ENCODE measurements at regions not wholly inside any gene's neighbourhood (a gene's known extent, or its start where the extent isn't known, plus 50 kb on each side); places are given as distances from the start of the nearest gene placed in this dataset.

GRCh38 chr7:145289384-145289783 is 453.5 kb upstream of the TPK1 start:
- no peak for DNase-seq (ENCODE audit: low spot score)

- DNase-seq (ENCODE audit: low spot score) = no peak
Observed at GRCh38 chr7:145276118-145276517, 440.3 kb upstream of the TPK1 start.

GRCh38 chr7:145269418-145270161 is 433.7 kb upstream of the TPK1 start:
- no peak for DNase-seq (ENCODE audit: low spot score)

GRCh38 chr7:145265180-145265579 is 429.3 kb upstream of the TPK1 start:
- no peak for DNase-seq (ENCODE audit: low spot score)

GRCh38 chr7:145263886-145264285 is 428.0 kb upstream of the TPK1 start:
- no peak for DNase-seq (ENCODE audit: low spot score)

GRCh38 chr7:145252031-145252430 is 416.2 kb upstream of the TPK1 start:
- no peak for DNase-seq (ENCODE audit: low spot score)

- DNase-seq (ENCODE audit: low spot score) = no peak
Observed at GRCh38 chr7:145224775-145225174, 388.9 kb upstream of the TPK1 start.

- DNase-seq (ENCODE audit: low spot score) = no peak
Observed at GRCh38 chr7:145219461-145219860, 383.6 kb upstream of the TPK1 start.

GRCh38 chr7:145216866-145217265 is 381.0 kb upstream of the TPK1 start:
- no peak for DNase-seq (ENCODE audit: low spot score)

GRCh38 chr7:145212050-145212449 is 376.2 kb upstream of the TPK1 start:
- DNase-seq (ENCODE audit: low spot score) = no peak

GRCh38 chr7:145211211-145211610 is 375.4 kb upstream of the TPK1 start:
- no peak for DNase-seq (ENCODE audit: low spot score)

- DNase-seq (ENCODE audit: low spot score) = no peak
Observed at GRCh38 chr7:145193951-145194350, 358.1 kb upstream of the TPK1 start.

- DNase-seq (ENCODE audit: low spot score) = no peak
Observed at GRCh38 chr7:145184956-145185355, 349.1 kb upstream of the TPK1 start.

- DNase-seq (ENCODE audit: low spot score) = no peak
Observed at GRCh38 chr7:145183069-145183468, 347.2 kb upstream of the TPK1 start.

- no peak for DNase-seq (ENCODE audit: low spot score)
Observed at GRCh38 chr7:145175366-145175765, 339.5 kb upstream of the TPK1 start.

- peak; percentile 38 for DNase-seq (ENCODE audit: low spot score)
Observed at GRCh38 chr7:145169908-145170307, 334.1 kb upstream of the TPK1 start.

- DNase-seq (ENCODE audit: low spot score) = no peak
Observed at GRCh38 chr7:145168879-145169278, 333.0 kb upstream of the TPK1 start.

- no peak for DNase-seq (ENCODE audit: low spot score)
Observed at GRCh38 chr7:145168427-145168826, 332.6 kb upstream of the TPK1 start.

- DNase-seq (ENCODE audit: low spot score) = no peak
Observed at GRCh38 chr7:145156834-145157233, 321.0 kb upstream of the TPK1 start.

- DNase-seq (ENCODE audit: low spot score) = no peak
Observed at GRCh38 chr7:145152589-145152988, 316.7 kb upstream of the TPK1 start.

- DNase-seq (ENCODE audit: low spot score) = no peak
Observed at GRCh38 chr7:145151676-145152075, 315.8 kb upstream of the TPK1 start.

GRCh38 chr7:145147865-145148264 is 312.0 kb upstream of the TPK1 start:
- no peak for DNase-seq (ENCODE audit: low spot score)

- DNase-seq (ENCODE audit: low spot score) = no peak
Observed at GRCh38 chr7:145143685-145144084, 307.8 kb upstream of the TPK1 start.

GRCh38 chr7:145134377-145134776 is 298.5 kb upstream of the TPK1 start:
- no peak for DNase-seq (ENCODE audit: low spot score)
